NCI-H2081 treated with DMSO at 0.1 percent for 48 hours (cell line): ENCODE measurements at regions not wholly inside any gene's neighbourhood (a gene's known extent, or its start where the extent isn't known, plus 50 kb on each side); places are given as distances from the start of the nearest gene placed in this dataset.

ENCODE experiments used
- DNase-seq: peaks from one replicate; lab custom pipeline; 2025; lab: John Stamatoyannopoulos, UW

- no peak for DNase-seq
Measured at GRCh38 chr4:35548921-35549320, 695.4 kb downstream of the ARAP2 start.

GRCh38 chr4:35556387-35556786 is 687.9 kb downstream of the ARAP2 start:
- no peak for DNase-seq

GRCh38 chr4:35559559-35560365 is 684.6 kb downstream of the ARAP2 start:
- DNase-seq, result no peak

- no peak for DNase-seq
Measured at GRCh38 chr4:35562861-35563260, 681.5 kb downstream of the ARAP2 start.

- no peak for DNase-seq
Measured at GRCh38 chr4:35565640-35566039, 678.7 kb downstream of the ARAP2 start.

GRCh38 chr4:35591035-35591434 is 653.3 kb downstream of the ARAP2 start:
- DNase-seq, result no peak

GRCh38 chr4:35604252-35604651 is 640.1 kb downstream of the ARAP2 start:
- no peak for DNase-seq

- no peak for DNase-seq
Measured at GRCh38 chr4:35604724-35605123, 639.6 kb downstream of the ARAP2 start.

- no peak for DNase-seq
Measured at GRCh38 chr4:35608205-35608604, 636.1 kb downstream of the ARAP2 start.

GRCh38 chr4:35614120-35614519 is 630.2 kb downstream of the ARAP2 start:
- DNase-seq, result no peak

- no peak for DNase-seq
Measured at GRCh38 chr4:35639929-35640328, 604.4 kb downstream of the ARAP2 start.

GRCh38 chr4:35643661-35644060 is 600.7 kb downstream of the ARAP2 start:
- no peak for DNase-seq

- DNase-seq, result no peak
Measured at GRCh38 chr4:35644591-35644990, 599.7 kb downstream of the ARAP2 start.

- no peak for DNase-seq
Measured at GRCh38 chr4:35649011-35649410, 595.3 kb downstream of the ARAP2 start.

GRCh38 chr4:35649778-35650177 is 594.5 kb downstream of the ARAP2 start:
- DNase-seq, result no peak

GRCh38 chr4:35652197-35652596 is 592.1 kb downstream of the ARAP2 start:
- DNase-seq, result no peak

- DNase-seq, result no peak
Measured at GRCh38 chr4:35653451-35653850, 590.9 kb downstream of the ARAP2 start.

GRCh38 chr4:35673137-35673536 is 571.2 kb downstream of the ARAP2 start:
- DNase-seq, result no peak

- no peak for DNase-seq
Measured at GRCh38 chr4:35684755-35685154, 559.6 kb downstream of the ARAP2 start.

- no peak for DNase-seq
Measured at GRCh38 chr4:35689870-35690269, 554.4 kb downstream of the ARAP2 start.

GRCh38 chr4:35690271-35690670 is 554.0 kb downstream of the ARAP2 start:
- no peak for DNase-seq

GRCh38 chr4:35695003-35695402 is 549.3 kb downstream of the ARAP2 start:
- no peak for DNase-seq

GRCh38 chr4:35695421-35695820 is 548.9 kb downstream of the ARAP2 start:
- DNase-seq, result no peak

GRCh38 chr4:35697210-35697736 is 547.0 kb downstream of the ARAP2 start:
- DNase-seq, result no peak
